GM21619 (cell line): ENCODE measurements at regions not wholly inside any gene's neighbourhood (a gene's known extent, or its start where the extent isn't known, plus 50 kb on each side); places are given as distances from the start of the nearest gene placed in this dataset.
"Not testable (repeated sequence)": the region's sequence is repeated elsewhere in the genome, so short reads cannot be mapped to it uniquely, and the experiment has no call there.

Experiments
- ATAC-seq: cut with Tn5 transposase; IDR thresholded peaks from one replicate; pipeline ENCODE4 v1.9.1; 2021; ENCODE audit not compliant: unreplicated experiment

- ATAC-seq, result no peak
These were observed 182.6 kb downstream of the ATOH1 start for GRCh38 chr4:94011190-94011589.

DNA sequence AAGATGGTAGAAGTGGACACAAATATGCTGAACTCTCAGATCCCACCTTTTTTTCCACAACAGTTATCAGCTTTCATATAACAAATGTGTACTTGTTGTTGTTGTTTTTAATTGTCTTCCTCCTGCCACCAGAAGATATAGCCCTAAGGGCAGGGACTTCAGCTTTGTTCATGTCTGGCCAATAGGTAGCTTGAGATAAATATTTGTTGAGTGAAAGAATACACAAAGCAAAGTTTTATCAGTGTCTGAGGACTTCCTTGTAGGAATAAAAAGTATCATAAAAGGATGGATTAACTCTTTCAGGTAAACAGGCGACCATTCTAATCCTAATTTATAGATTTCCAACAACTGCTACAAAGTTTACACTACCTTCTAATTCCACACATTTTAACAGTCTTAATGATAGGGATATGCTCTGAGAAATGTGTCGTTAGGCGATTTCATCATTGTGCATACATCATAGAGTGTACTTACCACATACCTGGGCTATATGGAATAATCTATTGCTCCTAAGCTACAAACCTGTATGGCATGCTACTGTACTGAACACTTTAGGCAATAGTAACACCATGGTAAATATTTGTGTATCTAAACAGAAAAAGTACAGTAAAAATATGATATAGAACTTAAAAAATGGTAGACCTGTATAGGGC, 186.1 kb downstream of the ATOH1 start:
- no peak for ATAC-seq

DNA sequence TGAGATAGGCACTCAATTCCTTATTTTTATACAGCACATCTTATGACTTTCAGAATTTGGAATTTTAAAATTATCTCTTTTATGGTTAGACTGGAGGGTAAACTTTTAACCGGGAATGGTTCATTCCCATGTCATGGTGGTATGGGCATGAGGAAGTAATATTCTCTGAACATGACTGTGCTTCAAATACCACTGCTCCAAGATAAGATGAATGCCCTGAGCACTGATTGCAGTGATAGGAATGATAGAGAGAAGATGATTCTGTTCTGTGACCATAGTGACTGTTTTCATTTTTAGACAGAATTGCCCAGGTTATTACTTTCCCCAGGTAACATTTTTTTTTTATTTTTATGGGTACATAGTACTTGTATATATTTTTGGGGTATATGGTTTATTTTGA, 187.4 kb downstream of the ATOH1 start:
- no peak for ATAC-seq

DNA sequence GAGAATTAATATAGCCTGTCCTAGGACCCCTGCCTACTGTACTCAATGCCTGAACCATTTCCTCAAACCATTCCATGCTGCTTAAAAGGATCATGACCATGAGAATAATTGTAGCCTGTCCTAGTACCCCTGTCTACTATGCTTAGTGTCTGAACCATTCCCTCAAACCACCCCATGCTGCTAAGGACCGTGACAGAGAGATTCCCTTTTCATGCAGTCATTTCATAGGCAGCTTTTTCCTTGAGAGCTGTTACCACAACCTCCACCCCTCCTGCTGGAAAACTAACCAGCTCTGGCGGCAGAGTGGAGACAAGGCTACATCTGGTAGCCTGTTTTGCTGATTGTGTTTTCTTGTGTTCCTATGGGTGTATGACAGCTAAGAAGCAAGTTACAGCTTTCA, 174.9 kb upstream of the SMARCAD1 start:
- no peak for ATAC-seq

- ATAC-seq, result peak; percentile 50
These were observed 170.7 kb upstream of the SMARCAD1 start for GRCh38 chr4:94036964-94037363.

DNA sequence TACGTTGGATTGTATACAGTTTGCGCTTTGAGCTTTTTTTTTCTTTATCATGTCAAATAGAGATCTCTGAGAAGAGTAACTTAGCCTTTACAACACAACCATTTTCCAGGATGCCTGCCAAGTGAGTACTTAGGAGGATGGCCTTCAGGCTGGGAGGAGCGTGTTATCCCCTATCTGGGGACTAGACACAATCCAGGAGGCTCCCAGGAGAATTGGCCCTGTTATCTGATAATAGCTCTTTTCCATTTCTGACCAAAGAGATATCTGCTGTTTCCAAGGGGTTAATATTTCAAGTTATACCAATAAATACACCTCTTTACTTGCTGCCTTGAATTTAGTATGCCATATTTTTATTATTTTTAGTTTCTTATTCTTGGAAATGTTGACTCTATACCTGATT, 169.5 kb upstream of the SMARCAD1 start:
- no peak for ATAC-seq

- no peak for ATAC-seq
These were observed 168.4 kb upstream of the SMARCAD1 start for GRCh38 chr4:94039226-94039625.

DNA sequence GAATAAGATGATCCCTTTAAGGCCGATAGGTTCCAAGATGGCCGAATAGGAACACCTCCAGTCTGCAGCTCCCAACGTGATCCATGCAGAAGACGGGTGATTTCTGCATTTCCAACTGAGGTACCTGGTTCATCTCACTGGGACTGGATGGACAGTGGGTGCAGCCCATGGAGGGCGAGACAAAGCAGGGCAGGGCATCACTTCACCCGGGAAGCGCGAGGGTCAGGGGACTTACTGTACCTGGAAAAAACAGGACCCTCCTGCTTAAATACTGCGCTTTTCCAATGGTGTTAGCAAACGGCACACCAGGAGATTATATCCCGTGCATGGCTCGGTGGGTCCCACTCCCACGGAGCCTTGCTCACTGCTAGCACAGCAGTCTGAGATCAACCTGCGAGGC, 163.2 kb upstream of the SMARCAD1 start:
- not testable (repeated sequence) for ATAC-seq

- ATAC-seq, result no peak
These were observed 144.6 kb upstream of the SMARCAD1 start for GRCh38 chr4:94063084-94063483.

GRCh38 chr4:94068753-94069719, 138.6 kb upstream of the SMARCAD1 start:
- ATAC-seq, result no peak

- ATAC-seq, result no peak
These were observed 131.2 kb upstream of the SMARCAD1 start for GRCh38 chr4:94076498-94076897.

DNA sequence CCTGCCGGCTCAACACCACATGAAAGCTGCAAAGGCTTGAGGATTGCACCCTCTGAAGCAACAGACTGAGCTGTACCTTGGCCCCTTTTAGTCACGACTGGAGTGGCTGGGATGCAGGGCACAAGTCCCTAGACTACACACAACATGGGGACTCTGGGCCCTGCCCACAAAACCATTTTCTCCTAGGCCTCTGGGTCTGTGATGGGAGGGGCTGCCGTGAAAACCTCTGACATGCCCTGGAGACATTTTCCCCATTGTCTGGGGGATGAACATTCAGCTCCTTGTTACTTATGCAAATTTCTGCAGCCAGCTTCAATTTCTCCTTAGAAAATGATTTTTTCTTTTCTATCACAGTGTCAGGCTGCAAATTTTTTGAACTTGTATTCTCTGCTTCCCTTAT, 123.5 kb upstream of the SMARCAD1 start:
- no peak for ATAC-seq

DNA sequence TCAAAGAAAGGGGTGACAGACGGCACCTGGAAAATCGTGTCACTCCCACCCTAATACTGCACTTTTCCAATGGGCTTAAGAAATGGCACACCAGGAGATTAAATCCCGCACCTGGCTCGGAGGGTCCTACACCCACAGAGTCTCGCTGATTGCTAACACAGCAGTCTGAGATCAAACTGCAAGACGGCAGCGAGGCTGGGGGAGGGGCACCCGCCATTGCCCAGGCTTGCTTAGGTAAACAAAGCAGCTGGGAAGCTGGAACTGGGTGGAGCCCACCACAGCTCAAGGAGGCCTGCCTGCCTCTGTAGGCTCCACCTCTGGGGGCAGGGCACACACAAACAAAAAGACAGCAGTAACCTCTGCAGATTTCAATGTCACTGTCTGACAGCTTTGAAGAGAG, 108.5 kb upstream of the SMARCAD1 start:
- ATAC-seq, result not testable (repeated sequence)

GRCh38 chr4:94112644-94113043, 95.0 kb upstream of the SMARCAD1 start:
- no peak for ATAC-seq

GRCh38 chr4:94115687-94116086, 92.0 kb upstream of the SMARCAD1 start:
- no peak for ATAC-seq

DNA sequence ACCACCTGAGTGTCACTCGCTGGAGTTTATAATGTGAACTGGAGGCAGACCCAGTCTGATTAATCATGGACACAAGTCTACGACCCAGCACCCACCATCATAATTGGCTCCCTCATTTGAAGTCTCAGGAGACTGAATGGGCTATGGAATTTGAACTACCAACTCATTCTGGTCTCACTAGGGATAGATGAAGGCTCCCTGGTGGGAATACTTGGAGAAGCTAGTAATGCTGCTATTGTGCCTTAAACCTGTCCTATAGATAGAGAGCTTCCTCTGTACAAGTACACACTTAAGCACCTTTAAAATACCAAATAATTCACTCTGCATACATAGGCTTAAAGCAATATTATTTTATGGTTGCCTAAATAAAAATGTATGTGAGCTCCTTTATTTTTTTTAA, 90.8 kb upstream of the SMARCAD1 start:
- ATAC-seq, result no peak

- ATAC-seq, result no peak
These were observed 81.0 kb upstream of the SMARCAD1 start for GRCh38 chr4:94126669-94127068.

- no peak for ATAC-seq
These were observed 79.8 kb upstream of the SMARCAD1 start for GRCh38 chr4:94127707-94128328.

GRCh38 chr4:94131212-94131611, 76.5 kb upstream of the SMARCAD1 start:
- no peak for ATAC-seq

- ATAC-seq, result no peak
These were observed 72.0 kb upstream of the SMARCAD1 start for GRCh38 chr4:94135701-94136100.

- ATAC-seq, result no peak
These were observed 67.6 kb upstream of the SMARCAD1 start for GRCh38 chr4:94139931-94140612.
